ENCODE measurements at regions not wholly inside any gene's neighbourhood (a gene's known extent, or its start where the extent isn't known, plus 50 kb on each side); places are given as distances from the start of the nearest gene placed in this dataset.

DNA sequence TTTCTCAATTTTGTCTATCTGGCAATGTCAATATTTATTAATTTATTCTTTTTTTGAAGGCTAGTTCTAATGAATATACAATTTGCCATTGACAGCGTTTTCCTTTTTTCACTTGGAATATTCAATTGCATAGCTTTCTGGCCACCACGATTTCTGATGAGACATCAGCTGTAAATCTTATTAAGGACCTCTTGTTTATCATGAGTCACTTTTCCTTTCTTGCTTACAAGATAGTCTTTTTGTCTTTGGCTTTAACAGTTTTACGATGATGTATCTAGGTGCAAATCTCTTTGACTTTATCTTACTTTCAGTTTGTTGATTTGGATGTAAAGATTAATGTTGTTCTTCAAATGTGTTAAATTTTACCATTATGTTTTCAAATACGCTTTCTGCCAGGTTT lies 991.6 kb upstream of the SLC10A2 start:
- DNase-seq, result no peak

DNA sequence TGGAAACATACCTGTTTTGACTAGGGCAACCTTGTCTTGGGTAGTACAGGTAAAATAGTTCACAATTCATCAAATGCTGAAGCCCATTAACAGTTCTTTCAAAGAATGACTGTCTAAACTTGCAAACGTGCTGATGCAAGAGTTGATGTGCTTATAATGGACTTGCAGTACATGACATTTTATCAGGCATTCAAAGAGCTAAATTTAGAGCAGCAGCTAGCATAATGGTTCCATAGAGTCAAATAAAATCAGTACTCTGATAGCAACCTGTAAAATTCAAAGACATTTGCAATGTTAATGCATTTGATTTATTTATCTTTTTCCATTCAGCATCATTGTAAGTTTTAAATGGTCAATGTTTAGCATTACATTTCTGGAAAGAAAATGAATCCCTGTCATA lies 979.7 kb upstream of the SLC10A2 start:
- DNase-seq, result no peak

DNA sequence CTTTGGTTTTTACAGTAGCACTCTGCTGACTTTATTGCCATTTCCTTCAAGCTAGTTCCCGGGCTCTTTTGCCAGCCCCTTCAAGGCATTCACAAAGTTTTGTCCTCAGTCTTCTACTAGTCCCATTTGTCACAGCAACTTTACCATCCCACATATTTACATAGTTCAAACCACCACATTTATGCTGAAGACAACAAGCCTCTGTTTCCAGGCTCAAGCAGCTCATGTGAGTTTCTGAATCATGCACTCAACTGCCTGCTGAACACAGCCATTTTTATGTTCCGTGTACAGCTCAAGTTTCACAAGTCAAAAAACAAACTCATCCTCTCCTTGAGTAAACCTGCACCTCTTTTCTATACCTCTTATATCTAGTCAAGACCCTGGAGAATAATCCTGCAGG lies 977.0 kb upstream of the SLC10A2 start:
- no peak for DNase-seq

DNA sequence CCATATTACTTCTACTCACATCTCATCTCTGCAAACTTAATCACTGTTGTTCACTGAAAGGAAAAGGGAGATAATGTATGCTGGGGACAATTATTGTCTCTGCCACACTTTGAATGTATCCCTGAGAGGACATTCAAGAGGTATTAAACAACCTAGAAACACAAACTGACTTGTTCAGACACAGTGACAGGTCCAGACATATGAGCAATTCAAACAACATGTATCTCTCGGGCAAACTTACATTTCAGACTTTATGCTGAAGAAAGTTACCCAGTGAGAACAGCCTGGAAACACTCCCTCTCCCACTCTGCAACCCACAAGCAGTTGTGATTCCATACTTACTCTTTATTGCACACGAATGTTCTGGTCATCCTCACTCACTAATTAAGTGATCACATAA lies 968.7 kb upstream of the SLC10A2 start:
- no peak for DNase-seq

DNA sequence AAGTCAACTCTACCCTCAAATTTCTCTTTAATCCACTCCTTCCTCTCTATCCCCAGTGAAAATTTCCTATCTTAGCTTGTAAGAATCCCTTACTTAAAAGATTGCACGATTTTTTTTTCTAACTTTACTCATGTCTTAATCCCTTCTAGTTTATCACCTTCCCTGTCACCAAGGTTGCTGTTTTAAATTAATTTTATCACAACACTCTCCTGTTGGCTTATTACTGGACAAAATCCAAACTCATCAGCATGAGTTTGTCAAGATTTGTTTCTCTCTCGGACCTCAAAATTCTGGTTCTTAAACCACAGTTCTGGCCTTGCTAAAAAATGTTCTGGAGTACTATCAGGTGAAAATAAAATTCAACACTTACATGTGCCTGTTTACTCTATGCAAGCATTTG lies 959.1 kb upstream of the SLC10A2 start:
- DNase-seq, result no peak

DNA sequence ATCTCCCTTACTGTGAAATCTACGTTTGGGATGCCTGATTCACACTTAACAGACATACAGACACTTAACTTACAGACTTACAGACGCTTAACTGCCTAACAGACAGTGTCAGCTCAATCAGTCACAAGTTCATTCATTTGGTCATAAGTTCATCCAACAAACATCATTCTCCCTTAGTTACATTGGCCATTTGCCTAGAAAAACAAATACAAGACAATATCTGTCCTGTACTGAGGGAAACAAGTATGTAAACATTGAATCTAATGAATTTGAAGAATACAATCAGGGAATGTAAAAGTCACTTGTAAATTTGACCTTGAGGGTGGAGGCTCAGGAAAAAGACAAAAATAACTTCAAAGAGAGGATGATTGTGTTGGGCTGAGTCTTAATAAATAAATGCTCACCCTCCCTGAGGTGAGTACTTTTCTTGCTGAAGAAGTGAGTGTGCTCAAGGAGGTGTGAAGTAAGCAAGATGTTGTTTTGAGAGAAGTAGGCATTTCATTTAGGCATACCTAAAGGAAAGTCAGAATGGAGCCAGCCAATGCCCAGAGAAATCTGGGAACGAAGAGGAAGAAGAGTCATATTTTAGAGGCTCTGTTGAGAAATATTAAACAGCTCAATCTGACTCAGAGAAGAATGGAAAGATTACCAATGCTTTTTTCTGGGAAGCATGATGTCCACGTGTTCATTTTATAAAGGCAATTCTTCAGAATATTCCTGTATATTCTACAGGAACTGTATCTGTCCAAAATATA lies 958.4 kb upstream of the SLC10A2 start:
- DNase-seq, result no peak

DNA sequence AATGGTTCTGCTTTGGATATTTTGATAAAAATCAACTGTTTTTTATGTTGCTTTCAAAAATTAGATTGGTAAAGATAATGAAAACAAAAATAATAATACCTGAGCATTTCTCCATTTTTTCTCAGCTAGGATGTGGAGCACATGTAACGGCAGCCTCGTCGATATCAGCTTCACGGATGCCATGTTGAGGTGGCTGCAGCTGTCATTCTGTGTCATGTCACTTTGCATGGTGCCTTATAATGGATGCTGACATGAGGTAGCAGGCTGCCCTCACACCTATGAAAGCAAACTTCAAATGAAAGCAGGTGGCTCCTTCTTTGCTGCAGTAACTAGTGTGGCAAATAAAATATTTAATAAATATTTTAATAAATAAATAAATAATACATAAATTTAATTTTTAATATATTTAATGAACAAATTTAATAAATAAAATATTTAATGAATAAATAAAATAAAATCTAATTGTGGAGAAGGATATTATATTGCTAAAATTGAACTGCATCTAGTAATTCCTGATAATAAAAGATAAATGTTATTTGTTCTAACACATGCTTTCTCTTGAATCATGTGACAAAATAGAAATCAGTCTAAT lies 955.7 kb upstream of the SLC10A2 start:
- no peak for DNase-seq

DNA sequence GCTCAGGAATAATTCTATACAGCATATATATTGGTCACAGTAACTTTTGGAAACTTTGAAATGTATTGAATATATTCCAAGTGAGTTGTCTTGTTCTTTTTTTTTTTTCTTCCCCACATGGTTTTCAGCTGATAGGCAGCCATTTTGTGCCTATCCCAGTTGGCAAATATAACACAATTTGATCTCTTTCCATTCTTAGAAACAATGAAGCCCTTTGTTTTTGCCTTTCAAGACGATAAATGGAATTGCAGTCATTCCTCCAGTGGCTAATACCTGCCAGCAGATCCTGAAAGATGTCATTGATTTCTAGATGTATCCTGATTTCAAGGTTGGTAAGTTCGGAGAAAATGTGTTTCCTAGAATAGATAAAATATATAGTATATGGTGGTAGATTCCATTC lies 951.1 kb upstream of the SLC10A2 start:
- no peak for DNase-seq

DNA sequence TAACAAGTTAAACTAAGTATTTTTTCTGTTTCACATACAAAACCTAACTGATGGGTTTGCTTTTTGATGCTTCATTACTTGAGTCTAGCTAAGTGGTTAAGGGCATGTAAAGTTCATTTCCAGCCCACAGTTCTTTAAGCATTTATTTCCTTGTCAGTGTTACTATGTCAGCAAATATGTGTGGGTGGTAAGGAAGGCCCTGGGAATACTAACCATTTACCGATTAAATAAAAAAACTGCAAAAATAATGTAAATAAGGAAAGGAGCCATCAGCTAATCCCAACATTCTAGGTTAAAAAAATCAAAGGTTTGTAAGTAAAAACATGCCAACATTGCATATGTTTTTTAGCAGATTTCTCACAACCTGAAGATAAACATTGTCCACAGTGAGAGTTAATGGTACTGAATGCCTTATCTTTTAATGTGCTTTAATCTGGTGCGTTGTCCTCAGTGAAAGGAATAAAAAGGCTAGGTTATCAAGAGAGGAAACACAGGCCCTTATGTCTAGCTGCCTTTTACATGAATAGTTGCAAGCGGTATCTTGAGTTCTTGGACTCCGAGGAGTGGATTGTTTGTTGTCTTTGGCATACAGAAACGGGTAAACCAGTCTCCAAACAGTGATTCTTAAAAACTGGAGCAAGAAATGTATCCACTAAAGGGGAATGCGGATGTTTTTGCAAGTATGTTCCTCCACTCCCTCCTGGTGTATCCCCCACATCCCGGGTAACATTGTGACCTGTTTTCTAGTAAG lies 949.6 kb upstream of the SLC10A2 start:
- DNase-seq, result no peak

DNA sequence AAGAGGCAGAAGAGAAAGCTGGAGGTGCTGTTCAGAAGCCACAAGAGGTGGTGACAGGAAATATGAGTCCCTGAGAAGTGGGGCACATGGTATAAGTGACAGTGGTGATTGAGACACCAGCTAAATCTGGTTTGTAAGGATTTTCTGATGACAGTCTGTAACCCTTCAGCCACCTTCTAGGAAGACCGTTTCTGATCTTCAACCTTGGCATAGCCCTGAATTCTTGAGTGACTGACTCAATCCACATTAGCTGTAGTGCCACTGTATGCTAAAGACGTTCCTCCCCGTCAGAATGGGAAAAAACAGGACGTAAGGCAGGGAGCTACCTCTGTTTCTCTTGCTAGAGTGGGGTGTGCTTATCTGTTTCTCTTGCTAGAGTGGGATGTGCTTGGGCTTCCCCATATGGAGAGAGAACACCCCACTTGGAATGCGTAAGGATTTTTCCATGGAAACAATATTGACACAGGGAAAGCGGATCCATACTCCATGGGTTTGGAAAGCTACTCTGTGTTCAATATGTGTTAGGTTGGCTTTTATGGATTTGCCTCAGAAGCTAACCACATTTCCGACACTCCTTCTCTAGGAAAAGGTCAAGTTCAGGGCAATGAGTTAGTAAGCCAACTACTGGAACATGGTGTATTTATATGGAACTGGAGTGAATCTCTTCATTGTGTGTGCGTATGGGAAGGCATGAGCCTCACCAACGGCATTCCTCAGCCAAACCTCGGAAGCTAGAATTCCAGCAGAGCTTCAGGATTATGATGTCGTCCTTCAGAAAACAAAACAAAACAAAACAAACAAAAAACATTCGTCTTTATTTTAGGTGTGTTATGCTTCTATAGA lies 948.8 kb upstream of the SLC10A2 start:
- DNase-seq, result no peak

DNA sequence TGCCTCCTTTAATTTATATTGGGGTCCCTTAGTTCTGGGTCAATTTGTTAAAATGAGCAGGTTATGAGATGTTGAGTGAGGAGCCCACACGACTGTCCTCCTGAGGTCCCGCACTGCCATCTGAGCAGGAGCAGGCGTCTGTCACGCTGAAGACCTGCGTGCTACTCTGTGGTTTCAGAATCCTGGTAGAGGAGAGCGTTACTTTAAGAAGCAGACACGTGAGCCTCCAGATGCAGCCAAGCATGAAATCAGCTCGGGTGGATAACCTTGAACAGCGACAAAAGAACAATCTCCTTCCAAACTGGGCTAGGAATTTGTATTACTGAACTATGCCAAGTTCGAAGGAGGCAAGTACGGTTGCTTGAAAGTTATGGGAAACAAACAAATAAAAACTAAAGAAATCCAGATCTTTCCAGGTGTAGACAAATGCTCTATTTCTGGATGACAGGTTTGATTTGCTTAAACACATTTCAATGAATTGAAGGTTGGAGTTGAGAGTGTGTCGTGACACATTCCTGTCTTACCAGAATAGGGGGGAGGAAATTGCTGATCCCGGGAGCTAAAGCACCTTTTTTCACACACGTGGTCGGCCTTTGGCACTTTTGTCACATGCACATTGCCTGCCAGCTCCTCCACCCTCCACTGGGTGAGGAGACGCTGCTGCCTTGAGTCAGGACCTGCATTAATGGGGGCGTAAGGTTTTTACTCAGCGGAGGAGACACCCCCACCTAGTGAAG lies 945.5 kb upstream of the SLC10A2 start:
- no peak for DNase-seq

DNA sequence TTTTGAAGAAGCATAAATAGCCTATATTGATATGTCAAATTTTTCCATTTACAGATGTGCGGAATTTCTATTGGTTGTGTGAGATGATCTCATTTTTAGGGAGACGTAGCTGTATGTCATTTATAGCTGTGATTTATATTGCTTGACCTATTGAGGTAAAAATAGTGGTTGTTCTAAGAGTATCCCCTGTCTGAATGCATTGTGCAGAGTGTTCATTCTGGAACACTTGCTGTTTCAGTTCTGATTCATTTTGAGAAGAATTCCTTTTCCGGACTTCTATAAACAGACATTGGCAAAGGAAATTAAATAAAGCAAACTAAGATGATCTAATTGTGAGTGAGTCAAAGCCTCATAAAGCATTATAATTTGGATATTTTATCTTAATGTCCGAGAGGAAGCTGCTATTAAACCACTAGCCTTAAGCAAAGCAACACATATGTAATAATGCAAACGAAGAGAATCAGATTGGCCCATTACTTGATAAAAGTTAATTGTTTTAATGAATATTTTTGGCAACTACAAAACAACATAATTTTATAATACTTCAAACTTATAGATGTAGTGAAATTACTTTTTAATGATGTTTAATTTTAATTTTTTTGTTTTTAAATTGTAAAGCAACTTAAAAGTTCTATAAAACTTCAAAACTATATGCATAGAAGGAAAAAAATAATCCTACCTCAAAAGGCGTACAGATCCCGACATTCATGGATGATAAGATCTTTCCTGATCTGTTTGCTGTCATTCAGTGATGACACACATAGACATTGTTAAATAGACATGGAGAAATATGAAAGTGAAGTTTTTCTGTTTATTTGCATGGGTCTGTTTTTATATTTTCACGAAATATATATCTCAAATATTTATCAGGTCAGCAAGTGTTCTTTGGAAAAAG lies 942.6 kb upstream of the SLC10A2 start:
- no peak for DNase-seq

DNA sequence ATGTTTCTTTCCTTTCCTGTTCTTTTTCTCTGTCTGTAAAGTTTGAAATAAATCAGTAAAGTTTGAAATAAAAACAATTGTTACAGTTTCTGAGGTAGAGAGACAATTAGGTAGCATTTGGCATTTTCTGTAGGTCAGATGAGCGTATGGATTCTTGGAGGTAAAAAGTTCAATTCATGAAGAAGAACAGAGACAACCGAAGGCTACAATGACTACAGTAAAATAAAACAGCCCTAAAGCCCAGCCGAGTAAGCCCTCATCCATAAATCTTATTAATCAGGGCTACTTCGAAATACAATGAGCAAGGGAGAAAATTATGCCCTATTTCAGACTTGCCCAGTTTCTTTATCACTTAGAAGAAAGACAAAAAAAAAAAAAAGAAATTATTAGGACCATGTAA lies 941.9 kb upstream of the SLC10A2 start:
- no peak for DNase-seq

DNA sequence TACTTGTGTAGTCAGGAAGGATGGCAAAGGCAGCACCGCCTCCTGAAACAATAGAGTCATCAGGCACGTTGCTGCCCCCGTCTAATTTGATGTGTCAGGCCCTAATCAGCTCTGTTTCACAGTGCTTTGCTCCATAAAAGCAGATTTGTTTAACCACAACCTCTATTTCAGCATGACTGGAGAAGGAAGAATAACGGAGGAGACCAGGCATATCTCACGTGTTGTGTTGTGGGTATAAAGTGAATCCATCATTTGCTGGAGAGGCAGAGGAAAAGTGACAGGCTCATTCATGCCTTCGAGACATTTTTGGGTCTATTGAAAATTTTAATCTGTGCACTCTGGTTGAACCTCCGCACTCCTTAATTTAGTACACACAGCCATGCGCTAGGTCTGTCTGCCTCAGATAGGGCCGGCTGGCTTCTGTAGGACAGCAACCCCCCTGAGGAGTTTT lies 940.4 kb upstream of the SLC10A2 start:
- DNase-seq, result no peak

DNA sequence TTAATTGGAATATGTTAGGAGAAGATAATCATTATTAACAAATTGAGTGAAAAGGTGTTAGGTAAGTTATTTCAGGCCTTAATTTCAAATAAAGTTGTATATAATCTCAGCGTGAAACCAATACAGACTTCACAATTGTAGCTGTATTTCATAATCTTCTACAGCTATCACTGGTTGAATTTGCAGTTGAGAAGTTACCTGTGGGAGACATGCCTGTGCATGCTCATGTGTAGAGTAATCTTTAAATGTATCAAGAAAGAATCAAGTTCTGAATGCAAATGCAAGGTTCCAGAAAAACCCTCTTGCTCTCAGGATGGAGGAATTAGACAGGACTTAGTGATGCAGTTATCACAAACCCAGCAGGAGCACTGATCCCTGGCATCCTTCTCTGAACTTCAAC lies 938.4 kb upstream of the SLC10A2 start:
- no peak for DNase-seq

DNA sequence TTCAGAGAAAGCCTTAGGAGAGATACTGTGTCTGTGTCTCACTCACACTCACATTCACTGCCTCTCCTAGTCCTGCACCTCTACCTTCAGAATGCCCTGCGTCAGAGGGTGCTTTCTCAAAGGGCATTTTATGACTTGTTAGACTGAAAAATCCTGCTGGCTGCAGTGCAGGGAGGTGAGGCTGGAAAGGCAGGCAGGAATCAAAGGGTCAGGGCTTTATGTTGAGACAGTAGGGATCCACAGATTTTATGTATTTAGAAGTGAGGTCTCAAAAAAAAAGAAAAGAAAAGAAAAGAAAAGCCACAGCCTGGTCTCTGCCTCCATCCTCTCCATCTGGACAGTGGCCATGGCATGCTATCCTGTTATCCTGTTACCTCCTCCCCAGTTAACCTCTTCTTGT lies 936.0 kb upstream of the SLC10A2 start:
- no peak for DNase-seq

DNA sequence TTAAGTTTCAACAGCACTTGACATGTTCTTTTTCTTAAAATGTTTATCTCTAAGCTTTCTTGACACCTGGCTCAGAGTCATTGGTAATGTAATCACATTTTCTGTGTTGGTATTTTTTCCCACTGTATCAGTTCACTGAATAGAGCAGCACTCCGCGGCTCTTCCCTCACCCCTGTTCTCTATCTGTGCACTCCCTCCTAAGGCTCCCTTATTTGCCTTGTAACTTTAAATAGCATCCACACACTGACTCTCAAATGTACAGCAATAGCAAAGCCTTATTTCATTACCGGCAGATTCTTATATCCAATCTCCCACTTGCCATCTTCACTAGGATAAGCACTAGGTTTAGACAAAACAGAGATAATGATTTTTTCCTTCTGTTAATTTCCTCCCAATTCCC lies 935.5 kb upstream of the SLC10A2 start:
- no peak for DNase-seq

DNA sequence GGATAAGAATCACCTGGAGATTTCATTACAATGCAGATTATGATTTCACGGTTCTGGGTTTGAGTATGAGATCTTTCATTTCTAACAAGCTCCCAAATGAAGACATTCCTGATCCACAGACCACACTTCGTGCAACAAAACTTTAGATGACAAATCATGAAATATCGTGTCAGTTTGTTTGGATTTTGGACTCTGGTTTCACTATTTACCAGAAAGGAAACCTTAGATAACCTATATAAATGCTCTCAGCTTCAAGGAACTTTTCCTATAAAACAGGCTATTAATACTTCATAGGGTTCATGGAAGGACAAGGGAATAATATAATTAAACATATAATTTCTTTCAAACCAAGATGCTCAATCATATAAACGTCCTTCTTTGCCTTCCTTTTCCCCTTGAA lies 930.5 kb upstream of the SLC10A2 start:
- DNase-seq, result no peak

DNA sequence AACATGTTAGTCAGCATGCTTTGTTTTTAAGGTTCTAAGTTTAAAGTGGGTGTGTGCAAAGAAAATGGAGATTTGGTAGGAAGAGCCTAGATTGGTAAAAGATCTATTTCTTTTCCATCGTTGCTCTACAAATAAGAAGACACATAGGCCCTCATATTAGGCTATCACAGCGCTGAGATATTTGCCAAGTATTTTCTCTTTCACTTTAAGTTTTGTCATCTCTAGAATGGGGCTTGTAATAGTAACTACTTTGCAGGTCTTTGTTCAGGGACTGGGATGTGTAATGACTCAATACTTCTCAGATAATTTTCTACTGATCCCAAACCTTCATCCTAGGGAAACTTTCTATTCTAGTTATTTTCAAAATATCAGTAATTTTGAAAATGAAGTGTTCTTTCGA lies 917.7 kb upstream of the SLC10A2 start:
- no peak for DNase-seq

DNA sequence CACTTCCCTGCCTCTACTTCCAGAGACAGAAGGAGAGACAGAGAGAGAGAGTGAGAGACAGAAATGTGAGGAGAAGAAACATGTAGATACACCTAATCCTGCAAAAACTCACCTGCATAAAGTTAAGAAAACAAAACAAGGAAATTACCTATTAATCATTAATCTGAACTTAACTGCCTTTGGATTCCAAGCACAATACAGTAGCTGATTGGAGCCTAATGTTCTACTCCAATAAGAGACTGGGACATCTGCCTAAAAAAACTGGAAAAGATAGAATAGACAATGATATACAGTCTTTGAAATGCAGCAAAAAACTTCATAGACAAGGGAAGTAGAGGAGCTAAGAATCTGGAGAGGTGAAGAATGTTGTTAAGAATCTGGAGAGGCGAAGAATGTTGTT lies 910.2 kb upstream of the SLC10A2 start:
- DNase-seq, result no peak

DNA sequence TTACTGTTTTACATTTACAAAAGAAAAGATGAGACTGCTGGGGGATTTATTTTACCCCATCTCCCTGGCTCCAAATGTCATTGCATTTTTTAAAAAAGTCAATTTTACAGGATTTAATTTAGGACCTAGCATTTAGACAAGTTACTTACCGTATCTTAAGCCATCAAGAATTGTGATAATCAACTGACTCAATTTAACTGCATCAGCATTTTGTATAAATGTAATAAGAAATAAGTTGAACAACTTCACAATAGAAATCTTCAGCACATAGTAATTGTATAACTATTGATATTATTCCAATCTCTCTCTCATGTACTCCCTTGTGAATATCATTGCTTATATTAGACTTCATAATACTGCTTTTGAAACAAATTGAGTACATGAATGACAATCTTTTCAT lies 907.5 kb upstream of the SLC10A2 start:
- no peak for DNase-seq

Measured in EL (cell line).